ENCODE measurements at regions not wholly inside any gene's neighbourhood (a gene's known extent, or its start where the extent isn't known, plus 50 kb on each side); places are given as distances from the start of the nearest gene placed in this dataset.

DNA sequence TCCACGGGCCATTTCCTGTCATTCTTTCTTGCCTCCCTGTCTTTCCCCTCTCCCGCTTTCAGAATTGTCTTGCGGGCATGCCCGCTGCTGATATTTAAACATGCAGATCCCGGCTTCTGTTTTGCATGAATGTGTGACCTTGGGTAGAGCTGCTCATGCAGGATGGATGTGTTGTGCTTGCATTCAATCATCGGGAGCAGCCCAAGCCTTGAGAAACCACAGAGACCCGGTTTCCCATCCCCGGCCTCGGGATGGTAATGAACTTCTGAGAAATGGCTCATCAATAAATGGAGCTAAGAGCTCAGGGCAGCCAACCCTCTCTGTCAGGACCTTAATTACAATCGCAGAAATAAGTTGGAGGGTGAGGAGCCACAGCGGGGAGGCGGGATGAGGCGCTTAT is 303.7 kb upstream of the TNRC6C start:
- TF ChIP-seq ETV5 (CRISPR knock-in tag; IDR thresholded peaks at IDR 0.05; ENCODE audit: low read depth) (no peak), FUS (optimal IDR thresholded peaks at IDR 0.05; ENCODE audit: low read depth, low read length) (no peak), ATF6 (CRISPR knock-in tag; IDR thresholded peaks at IDR 0.05) (no peak), POLR2A (conservative IDR thresholded peaks at IDR 0.05) (no peak), MAZ (CRISPR knock-in tag; conservative IDR thresholded peaks at IDR 0.05 in 1 of 2, IDR thresholded peaks at IDR 0.05 in 1 of 2) (no peak), MNT (conservative IDR thresholded peaks at IDR 0.05) (no peak), FOXO4 (CRISPR knock-in tag; IDR thresholded peaks at IDR 0.05) (no peak)
- TF ChIP-seq, protein P1, sequence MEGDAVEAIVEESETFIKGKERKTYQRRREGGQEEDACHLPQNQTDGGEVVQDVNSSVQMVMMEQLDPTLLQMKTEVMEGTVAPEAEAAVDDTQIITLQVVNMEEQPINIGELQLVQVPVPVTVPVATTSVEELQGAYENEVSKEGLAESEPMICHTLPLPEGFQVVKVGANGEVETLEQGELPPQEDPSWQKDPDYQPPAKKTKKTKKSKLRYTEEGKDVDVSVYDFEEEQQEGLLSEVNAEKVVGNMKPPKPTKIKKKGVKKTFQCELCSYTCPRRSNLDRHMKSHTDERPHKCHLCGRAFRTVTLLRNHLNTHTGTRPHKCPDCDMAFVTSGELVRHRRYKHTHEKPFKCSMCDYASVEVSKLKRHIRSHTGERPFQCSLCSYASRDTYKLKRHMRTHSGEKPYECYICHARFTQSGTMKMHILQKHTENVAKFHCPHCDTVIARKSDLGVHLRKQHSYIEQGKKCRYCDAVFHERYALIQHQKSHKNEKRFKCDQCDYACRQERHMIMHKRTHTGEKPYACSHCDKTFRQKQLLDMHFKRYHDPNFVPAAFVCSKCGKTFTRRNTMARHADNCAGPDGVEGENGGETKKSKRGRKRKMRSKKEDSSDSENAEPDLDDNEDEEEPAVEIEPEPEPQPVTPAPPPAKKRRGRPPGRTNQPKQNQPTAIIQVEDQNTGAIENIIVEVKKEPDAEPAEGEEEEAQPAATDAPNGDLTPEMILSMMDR (IDR thresholded peaks at IDR 0.05 in 2 of 3, conservative IDR thresholded peaks at IDR 0.05 in 1 of 3; ENCODE audit: insufficient read depth in 2 of 3, low read depth in 1 of 3, low read length in 3 of 3): no peak
